HepG2 (cell line): ENCODE measurements at regions not wholly inside any gene's neighbourhood (a gene's known extent, or its start where the extent isn't known, plus 50 kb on each side); places are given as distances from the start of the nearest gene placed in this dataset.

Source experiments
- ATF7-NPFF ChIP-seq: sonication (generic); formaldehyde crosslinking; IDR thresholded peaks from 2 replicates; pipeline ENCODE4 v1.8.1; 2023; ENCODE audit warnings: mild to moderate bottlenecking, low read depth, missing genetic modification reagents, moderate library complexity
- BORCS8-MEF2B ChIP-seq: sonication (generic); formaldehyde crosslinking; IDR thresholded peaks from 2 replicates; pipeline ENCODE4 v1.8.0; 2022; ENCODE audit warnings: mild to moderate bottlenecking, missing genetic modification reagents
- ETV6 ChIP-seq: sonication (generic); formaldehyde crosslinking; conservative IDR thresholded peaks from 2 replicates; pipeline ENCODE4 v1.4.0; 2020; ENCODE audit warnings: missing genetic modification reagents
- GMEB1 ChIP-seq: sonication (generic); formaldehyde crosslinking; IDR thresholded peaks from 2 replicates; pipeline ENCODE4 v1.5.1; 2020; ENCODE audit warnings: missing genetic modification reagents, mild to moderate bottlenecking, borderline replicate concordance
- HNRNPLL ChIP-seq: fragments of 200-400 bp; formaldehyde crosslinking; IDR thresholded peaks from 2 replicates; pipeline ENCODE4 v1.6.1; 2017; ENCODE audit warnings: mild to moderate bottlenecking, low read depth, low read length; ENCODE audit not compliant: poor library complexity, severe bottlenecking
- JUN ChIP-seq: sonication (generic); formaldehyde crosslinking; IDR thresholded peaks from 2 replicates; pipeline ENCODE4 v1.4.0; 2020; ENCODE audit warnings: mild to moderate bottlenecking, missing genetic modification reagents
- KDM2A ChIP-seq: sonication (generic); formaldehyde crosslinking; IDR thresholded peaks from 2 replicates; pipeline ENCODE4 v1.4.0; 2020; ENCODE audit warnings: low read depth, missing genetic modification reagents, borderline replicate concordance
- MEIS1 ChIP-seq: sonication (generic); formaldehyde crosslinking; IDR thresholded peaks from 2 replicates; pipeline ENCODE4 v1.9.0; 2021; ENCODE audit warnings: mild to moderate bottlenecking, missing genetic modification reagents, moderate library complexity, borderline replicate concordance
- MYC ChIP-seq: sonication (generic); formaldehyde crosslinking; IDR thresholded peaks from 2 replicates; pipeline ENCODE4 v1.9.0; 2021; ENCODE audit warnings: missing genetic modification reagents, borderline replicate concordance
- NR2C2 ChIP-seq: sonication (generic); formaldehyde crosslinking; IDR thresholded peaks from 2 replicates; pipeline ENCODE4 v1.4.0; 2020; ENCODE audit warnings: missing genetic modification reagents, mild to moderate bottlenecking, moderate library complexity, borderline replicate concordance
- PITX1 ChIP-seq: sonication (generic); formaldehyde crosslinking; IDR thresholded peaks from 2 replicates; pipeline ENCODE4 v1.5.1; 2020; ENCODE audit warnings: mild to moderate bottlenecking, missing genetic modification reagents
- RFXAP ChIP-seq: sonication (generic); formaldehyde crosslinking; IDR thresholded peaks from 2 replicates; pipeline ENCODE4 v1.4.0; 2020; ENCODE audit warnings: missing genetic modification reagents, borderline replicate concordance
- SOX6 ChIP-seq, 2 experiments: fragments of 450-650 bp in 1 of 2; sonication (generic) in 1 of 2; formaldehyde crosslinking in 1 of 2; IDR thresholded peaks; 2 replicates each; pipeline versions ENCODE4 v1.4.0 to v1.6.1; 2017 to 2020; ENCODE audit warnings: antibody characterized with exemption in 1 of 2, mild to moderate bottlenecking in 1 of 2, missing genetic modification reagents in 1 of 2
- TAF15 ChIP-seq: fragments of 200-400 bp; formaldehyde crosslinking; IDR thresholded peaks from one replicate; pipeline ENCODE4 v1.6.1; 2018; ENCODE audit warnings: mild to moderate bottlenecking, low read depth, low read length; ENCODE audit not compliant: poor library complexity, severe bottlenecking
- ZFP82 ChIP-seq: sonication (generic); formaldehyde crosslinking; IDR thresholded peaks from 2 replicates; pipeline ENCODE4 v1.5.1; 2020; ENCODE audit warnings: mild to moderate bottlenecking, missing genetic modification reagents, borderline replicate concordance
- ZFYVE20 ChIP-seq: sonication (generic); formaldehyde crosslinking; IDR thresholded peaks from 2 replicates; pipeline ENCODE4 v1.8.0; 2023; ENCODE audit warnings: low read depth, mild to moderate bottlenecking, moderate library complexity, missing genetic modification reagents, borderline replicate concordance
- ZNF33B ChIP-seq: sonication (generic); formaldehyde crosslinking; IDR thresholded peaks from 2 replicates; pipeline ENCODE4 v1.5.1; 2020; ENCODE audit warnings: mild to moderate bottlenecking, missing genetic modification reagents
- ZNF430 ChIP-seq: sonication (generic); formaldehyde crosslinking; IDR thresholded peaks from 2 replicates; pipeline ENCODE4 v1.9.0; 2021; ENCODE audit warnings: mild to moderate bottlenecking, missing genetic modification reagents
- ZNF446 ChIP-seq: sonication (generic); formaldehyde crosslinking; IDR thresholded peaks from 2 replicates; pipeline ENCODE4 v1.5.0; 2020; ENCODE audit warnings: mild to moderate bottlenecking, missing genetic modification reagents
- ZNF512B ChIP-seq: sonication (generic); formaldehyde crosslinking; IDR thresholded peaks from 2 replicates; pipeline ENCODE4 v1.5.1; 2020; ENCODE audit warnings: missing genetic modification reagents, mild to moderate bottlenecking, borderline replicate concordance
- ZNF564 ChIP-seq: sonication (generic); formaldehyde crosslinking; IDR thresholded peaks from 2 replicates; pipeline ENCODE4 v1.8.1; 2023; ENCODE audit warnings: mild to moderate bottlenecking, missing genetic modification reagents
- ZNF709 ChIP-seq: sonication (generic); formaldehyde crosslinking; IDR thresholded peaks from 2 replicates; pipeline ENCODE4 v1.5.0; 2020; ENCODE audit warnings: mild to moderate bottlenecking, missing genetic modification reagents
- ZNF776 ChIP-seq: sonication (generic); formaldehyde crosslinking; IDR thresholded peaks from 2 replicates; pipeline ENCODE4 v1.4.0; 2020; ENCODE audit warnings: mild to moderate bottlenecking, missing genetic modification reagents

- TF ChIP-seq ZNF776 (CRISPR knock-in tag) (peak; percentile 59; the same call in 1 of the 2 replicates), ZNF430 (CRISPR knock-in tag) (0 out of 2 replicates have a peak, but pooled peaks have one; percentile 8), HNRNPLL (peak; percentile 8), BORCS8-MEF2B (CRISPR knock-in tag) (0 out of 2 replicates have a peak, but pooled peaks have one; percentile 6), NR2C2 (CRISPR knock-in tag) (0 out of 2 replicates have a peak, but pooled peaks have one; percentile 29), ZNF512B (peak; percentile 49; the same call in 1 of the 2 replicates), SOX6 (IDR thresholded peaks at IDR 0.05) (no peak), SOX6 (CRISPR knock-in tag; IDR thresholded peaks at IDR 0.05) (peak; percentile 2), ETV6 (CRISPR knock-in tag) (0 out of 2 replicates have a peak, but pooled peaks have one; percentile 21), MEIS1 (CRISPR knock-in tag) (peak; percentile 39; the same call in 1 of the 2 replicates), ZNF709 (CRISPR knock-in tag) (peak; percentile 44), PITX1 (CRISPR knock-in tag) (no peak; the same call in 1 of the 2 replicates), ZNF564 (CRISPR knock-in tag) (0 out of 2 replicates have a peak, but pooled peaks have one; percentile 56), KDM2A (CRISPR knock-in tag) (peak; percentile 65), TAF15 (peak; percentile 48), ATF7-NPFF (CRISPR knock-in tag) (peak; percentile 32; the same call in 1 of the 2 replicates), ZNF33B (CRISPR knock-in tag) (0 out of 2 replicates have a peak, but pooled peaks have one; percentile 21), ZFYVE20 (CRISPR knock-in tag) (0 out of 2 replicates have a peak, but pooled peaks have one; percentile 82), JUN (CRISPR knock-in tag) (peak; percentile 57), ZFP82 (CRISPR knock-in tag) (0 out of 2 replicates have a peak, but pooled peaks have one; percentile 24), ZNF446 (CRISPR knock-in tag) (peak; percentile 52; the same call in 1 of the 2 replicates), GMEB1 (CRISPR knock-in tag) (peak; percentile 26; the same call in 1 of the 2 replicates), RFXAP (CRISPR knock-in tag) (no peak), MYC (CRISPR knock-in tag) (no peak; the same call in 1 of the 2 replicates)
Observed at GRCh38 chr13:50124536-50125303, 109.5 kb downstream of the KCNRG start (continued).
